ENCODE measurements at regions not wholly inside any gene's neighbourhood (a gene's known extent, or its start where the extent isn't known, plus 50 kb on each side); places are given as distances from the start of the nearest gene placed in this dataset.

DNA sequence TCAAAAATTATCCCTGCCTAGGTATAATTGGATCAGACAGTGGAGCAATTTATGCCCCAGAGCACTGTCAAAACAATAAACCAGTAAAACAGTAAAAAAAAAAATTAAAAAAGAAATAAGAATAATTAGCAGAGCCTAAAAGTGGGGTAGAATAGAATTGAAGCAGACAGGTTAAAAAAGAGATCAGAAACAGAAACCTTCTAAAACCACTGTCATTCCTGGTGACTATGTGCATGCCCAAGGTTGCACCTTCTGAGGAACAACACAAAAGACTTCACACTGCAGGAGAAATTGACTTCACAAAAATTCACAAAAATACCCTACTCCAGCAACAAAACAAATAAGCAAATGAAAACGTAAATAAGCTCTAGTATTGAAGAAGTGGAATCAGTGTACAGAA lies 168.6 kb downstream of the SPANXA1 start:
- TF ChIP-seq, protein P1, sequence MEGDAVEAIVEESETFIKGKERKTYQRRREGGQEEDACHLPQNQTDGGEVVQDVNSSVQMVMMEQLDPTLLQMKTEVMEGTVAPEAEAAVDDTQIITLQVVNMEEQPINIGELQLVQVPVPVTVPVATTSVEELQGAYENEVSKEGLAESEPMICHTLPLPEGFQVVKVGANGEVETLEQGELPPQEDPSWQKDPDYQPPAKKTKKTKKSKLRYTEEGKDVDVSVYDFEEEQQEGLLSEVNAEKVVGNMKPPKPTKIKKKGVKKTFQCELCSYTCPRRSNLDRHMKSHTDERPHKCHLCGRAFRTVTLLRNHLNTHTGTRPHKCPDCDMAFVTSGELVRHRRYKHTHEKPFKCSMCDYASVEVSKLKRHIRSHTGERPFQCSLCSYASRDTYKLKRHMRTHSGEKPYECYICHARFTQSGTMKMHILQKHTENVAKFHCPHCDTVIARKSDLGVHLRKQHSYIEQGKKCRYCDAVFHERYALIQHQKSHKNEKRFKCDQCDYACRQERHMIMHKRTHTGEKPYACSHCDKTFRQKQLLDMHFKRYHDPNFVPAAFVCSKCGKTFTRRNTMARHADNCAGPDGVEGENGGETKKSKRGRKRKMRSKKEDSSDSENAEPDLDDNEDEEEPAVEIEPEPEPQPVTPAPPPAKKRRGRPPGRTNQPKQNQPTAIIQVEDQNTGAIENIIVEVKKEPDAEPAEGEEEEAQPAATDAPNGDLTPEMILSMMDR (tag by site-specific recombination; IDR thresholded peaks at IDR 0.05): no peak
- TF ChIP-seq ZNF114 (tag by site-specific recombination; IDR thresholded peaks at IDR 0.05) (no peak), ZNF585B (tag by site-specific recombination; IDR thresholded peaks at IDR 0.05) (no peak), ZNF530 (tag by site-specific recombination; IDR thresholded peaks at IDR 0.05; ENCODE audit: low read depth) (no peak), HOXA7 (CRISPR knock-in tag; IDR thresholded peaks at IDR 0.05; ENCODE audit: borderline replicate concordance) (no peak), KLF9 (tag by site-specific recombination; IDR thresholded peaks at IDR 0.05; ENCODE audit: low read depth) (no peak), ZIC2 (tag by site-specific recombination; IDR thresholded peaks at IDR 0.05) (no peak)
- TF ChIP-seq, protein P2, sequence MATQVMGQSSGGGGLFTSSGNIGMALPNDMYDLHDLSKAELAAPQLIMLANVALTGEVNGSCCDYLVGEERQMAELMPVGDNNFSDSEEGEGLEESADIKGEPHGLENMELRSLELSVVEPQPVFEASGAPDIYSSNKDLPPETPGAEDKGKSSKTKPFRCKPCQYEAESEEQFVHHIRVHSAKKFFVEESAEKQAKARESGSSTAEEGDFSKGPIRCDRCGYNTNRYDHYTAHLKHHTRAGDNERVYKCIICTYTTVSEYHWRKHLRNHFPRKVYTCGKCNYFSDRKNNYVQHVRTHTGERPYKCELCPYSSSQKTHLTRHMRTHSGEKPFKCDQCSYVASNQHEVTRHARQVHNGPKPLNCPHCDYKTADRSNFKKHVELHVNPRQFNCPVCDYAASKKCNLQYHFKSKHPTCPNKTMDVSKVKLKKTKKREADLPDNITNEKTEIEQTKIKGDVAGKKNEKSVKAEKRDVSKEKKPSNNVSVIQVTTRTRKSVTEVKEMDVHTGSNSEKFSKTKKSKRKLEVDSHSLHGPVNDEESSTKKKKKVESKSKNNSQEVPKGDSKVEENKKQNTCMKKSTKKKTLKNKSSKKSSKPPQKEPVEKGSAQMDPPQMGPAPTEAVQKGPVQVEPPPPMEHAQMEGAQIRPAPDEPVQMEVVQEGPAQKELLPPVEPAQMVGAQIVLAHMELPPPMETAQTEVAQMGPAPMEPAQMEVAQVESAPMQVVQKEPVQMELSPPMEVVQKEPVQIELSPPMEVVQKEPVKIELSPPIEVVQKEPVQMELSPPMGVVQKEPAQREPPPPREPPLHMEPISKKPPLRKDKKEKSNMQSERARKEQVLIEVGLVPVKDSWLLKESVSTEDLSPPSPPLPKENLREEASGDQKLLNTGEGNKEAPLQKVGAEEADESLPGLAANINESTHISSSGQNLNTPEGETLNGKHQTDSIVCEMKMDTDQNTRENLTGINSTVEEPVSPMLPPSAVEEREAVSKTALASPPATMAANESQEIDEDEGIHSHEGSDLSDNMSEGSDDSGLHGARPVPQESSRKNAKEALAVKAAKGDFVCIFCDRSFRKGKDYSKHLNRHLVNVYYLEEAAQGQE (tag by site-specific recombination; IDR thresholded peaks at IDR 0.05): no peak

Measured in HEK293 (cell line).